ENCODE measurements at regions not wholly inside any gene's neighbourhood (a gene's known extent, or its start where the extent isn't known, plus 50 kb on each side); places are given as distances from the start of the nearest gene placed in this dataset.

DNA sequence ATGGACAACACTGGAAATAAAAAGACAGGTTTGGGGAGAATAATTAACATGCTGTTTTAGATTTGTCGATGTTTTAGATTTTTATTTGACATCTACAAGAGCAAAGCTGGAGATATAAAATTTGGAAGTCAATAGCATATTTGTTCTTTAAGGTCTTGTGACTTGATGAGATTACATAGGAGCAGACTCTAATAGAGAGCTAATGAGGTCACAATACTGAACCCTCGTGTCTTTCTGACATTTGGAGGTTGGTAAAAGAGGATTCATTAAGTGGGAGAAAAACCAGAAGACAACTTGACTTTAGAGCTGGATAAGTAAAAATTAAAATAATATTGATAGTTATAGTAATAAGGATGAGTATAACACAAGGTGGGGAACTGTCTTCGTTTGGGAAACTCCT, 322.7 kb upstream of the SEMA6A start:
- TF ChIP-seq POLR2A (IDR thresholded peaks at IDR 0.05; ENCODE audit: low read length) (no peak), GATA1 (IDR thresholded peaks at IDR 0.05; ENCODE audit: low read depth, low read length) (no peak)
